Right ventricle myocardium superior (tissue), 1 donor: ENCODE measurements at regions not wholly inside any gene's neighbourhood (a gene's known extent, or its start where the extent isn't known, plus 50 kb on each side); places are given as distances from the start of the nearest gene placed in this dataset.

ENCODE experiments used
- ATAC-seq: fragments of 200-7000 bp; cut with Tn5 transposase; one replicate; pipeline ENCODE4 v1.9.1; 2020; ENCODE audit warnings: mild to moderate bottlenecking; ENCODE audit not compliant: poor library complexity
- DNase-seq: peaks from one replicate; pipeline ENCODE4 v3.0.0-alpha.2; 2020
- intact Hi-C: fragments of 100-400 bp; cut with DNase I; formaldehyde crosslinking; loops from one replicate; pipeline ENCODE4 v1.11.2; 2022
- donor health status: DM: no; HTN: yes; CAD: no; lungs with severe emphysema.

DNA sequence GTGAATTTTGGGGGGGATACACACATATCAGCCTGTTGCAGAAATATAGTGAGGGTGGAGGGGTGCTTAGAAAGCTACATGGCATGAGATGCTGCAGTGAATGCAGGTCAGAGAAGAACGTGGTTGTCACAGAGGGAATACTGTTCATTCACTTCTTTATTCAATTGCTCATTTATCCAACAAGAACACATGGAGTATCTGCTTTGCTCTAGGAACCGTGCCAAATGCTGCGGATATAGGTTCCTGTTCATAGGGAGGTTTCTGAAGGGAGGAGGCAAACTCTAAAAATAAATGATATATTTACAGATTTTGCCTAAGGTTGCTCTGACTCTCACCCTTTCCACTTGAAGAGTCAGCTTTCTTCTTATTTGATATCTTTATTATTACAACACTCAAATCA lies 444.3 kb upstream of the CLINT1 start:
- intact Hi-C loops = no loop called here
- no peak for ATAC-seq
- DNase-seq = no peak

DNA sequence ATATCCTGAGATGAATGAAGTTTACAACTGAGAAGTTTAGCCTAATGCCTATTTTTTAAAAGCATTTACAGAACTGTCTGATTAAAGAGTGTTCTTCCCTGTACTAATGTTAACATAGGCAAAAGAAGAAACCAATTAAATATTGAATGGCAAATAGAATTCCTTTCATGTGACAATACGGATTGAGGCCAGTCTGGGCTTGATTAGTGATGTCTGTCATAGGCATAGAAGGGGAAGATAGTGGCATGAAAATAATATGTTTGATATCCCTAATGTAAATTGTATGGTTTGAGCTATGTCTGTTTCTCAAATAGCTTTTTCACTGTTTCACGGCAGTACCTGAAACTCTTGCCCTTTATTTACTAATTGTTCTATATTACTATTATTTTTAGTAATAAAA lies 443.1 kb upstream of the CLINT1 start:
- intact Hi-C loops = no loop called here
- ATAC-seq (no peak), DNase-seq (no peak)

DNA sequence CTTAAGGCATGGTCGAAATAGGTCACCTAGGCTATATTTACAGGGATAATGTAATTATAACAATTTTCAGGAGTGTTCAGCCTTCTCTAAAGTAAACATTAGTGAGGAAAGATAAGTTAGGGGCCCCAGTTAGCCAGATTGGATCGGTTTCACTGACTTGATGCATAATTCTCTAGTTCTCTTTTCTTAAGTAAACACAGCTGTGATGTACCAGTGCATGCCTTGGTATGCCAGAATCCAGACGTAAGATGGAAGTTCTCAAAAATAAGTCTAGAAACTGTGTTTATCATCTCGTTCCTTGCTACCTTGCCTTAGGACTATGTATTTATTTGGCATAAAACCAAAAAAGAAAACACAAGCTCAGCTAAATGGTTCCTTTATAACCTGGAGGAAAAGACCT lies 442.2 kb upstream of the CLINT1 start:
- DNase-seq (no peak), ATAC-seq (no peak)
- intact Hi-C loops = no loop called here

DNA sequence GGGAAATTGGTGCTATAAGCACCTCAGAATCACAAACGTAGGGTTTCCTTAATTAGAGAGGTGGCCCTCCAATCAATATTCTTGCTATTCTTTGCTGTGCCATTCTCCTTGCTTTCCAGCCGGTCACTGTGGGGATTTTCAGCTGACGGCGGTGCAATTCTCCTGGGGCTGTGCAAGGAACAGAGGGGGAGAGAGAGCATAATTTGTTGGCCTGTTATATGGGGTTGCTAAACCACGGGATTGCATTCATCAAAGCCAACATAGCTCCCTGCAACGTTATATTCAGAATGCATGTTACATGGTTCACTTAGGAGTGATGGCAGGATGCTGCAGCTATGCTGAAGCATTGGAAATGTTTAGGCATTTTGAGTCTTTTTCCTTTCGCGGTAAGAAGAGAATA lies 441.3 kb upstream of the CLINT1 start:
- DNase-seq = no peak
- no peak for ATAC-seq
- intact Hi-C loops = no loop called here

DNA sequence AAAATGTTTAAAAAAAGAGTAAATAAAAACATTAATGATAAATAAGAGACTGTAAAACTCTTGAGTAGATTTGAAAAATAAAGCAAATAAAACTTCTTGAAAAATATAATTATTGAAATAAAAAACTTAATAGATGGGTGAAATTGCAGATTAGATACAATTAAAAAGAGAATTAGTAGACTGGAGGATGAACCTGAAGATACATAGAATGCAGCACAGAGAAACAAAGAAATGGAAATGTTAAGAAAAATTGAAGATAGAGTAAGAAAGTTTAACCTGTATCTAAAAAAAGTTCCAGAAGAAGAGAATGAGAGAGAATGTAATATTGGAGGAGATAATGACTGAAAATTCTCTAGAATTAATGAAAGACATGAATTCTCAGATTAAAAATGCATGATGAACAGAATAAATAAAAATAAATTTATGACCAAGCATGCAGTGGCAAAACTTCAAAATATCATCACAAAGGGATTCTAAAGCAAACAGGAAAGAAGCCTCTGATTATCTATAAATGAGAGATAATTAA lies 438.1 kb upstream of the CLINT1 start:
- intact Hi-C loops = no loop called here
- no peak for DNase-seq
- ATAC-seq = no peak

DNA sequence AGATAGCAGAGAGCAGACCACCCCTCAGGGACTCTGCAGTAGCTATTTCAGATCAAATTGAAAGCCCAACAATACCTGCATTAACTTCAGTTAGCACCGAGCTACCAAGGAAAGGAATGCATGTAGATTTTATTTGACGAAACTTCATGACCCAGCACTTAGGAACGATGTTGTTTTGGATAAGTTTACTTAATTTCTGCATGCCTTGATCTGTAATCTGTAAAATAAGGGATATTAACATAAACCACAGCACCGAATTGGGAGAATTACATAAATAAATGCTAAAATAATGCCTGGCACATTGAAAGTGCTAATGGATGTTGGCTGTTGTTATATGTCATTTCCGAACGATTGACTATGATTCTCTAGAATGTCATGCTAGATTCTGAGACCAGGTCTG lies 435.8 kb upstream of the CLINT1 start:
- no peak for ATAC-seq
- intact Hi-C loops = no loop called here
- no peak for DNase-seq

DNA sequence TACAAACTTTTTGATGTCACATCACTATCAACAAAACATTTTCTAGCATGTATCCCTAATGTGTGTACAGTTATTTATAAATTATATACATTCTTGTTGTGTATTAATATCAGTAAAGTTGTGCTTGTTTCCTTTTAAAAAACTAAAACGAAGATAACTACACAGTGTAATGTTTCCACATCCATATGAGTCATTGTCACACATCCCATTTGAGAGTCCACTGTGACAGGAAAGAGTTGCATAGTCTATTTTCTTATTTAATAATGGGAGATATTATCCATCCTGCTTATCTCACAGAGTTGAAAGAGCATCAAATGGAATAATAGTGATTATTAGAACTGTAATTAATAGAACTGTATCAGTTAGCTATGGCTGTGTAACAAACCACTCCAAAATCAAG lies 434.0 kb upstream of the CLINT1 start:
- ATAC-seq (no peak), DNase-seq (no peak)
- intact Hi-C loops = no loop called here

DNA sequence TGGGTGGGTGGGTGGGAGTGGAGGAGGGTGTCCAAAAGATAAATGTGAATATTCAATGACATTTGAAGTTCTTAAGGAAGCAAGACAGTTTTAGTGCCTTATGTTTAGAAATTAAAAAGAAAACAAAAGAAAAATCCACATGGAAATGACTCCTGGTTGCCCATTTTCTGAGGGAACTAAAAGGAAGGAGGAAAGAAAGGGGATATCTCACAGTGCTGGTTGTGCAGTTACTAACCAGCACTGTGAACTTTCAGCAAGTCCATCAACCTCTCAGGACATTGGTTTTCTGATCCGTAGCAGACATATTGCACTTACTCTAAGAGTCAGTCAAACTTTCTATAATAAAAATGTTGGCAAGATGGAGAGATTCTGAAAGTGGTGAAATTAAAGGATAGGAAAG lies 431.0 kb upstream of the CLINT1 start:
- no peak for DNase-seq
- intact Hi-C loops = no loop called here
- ATAC-seq = no peak

DNA sequence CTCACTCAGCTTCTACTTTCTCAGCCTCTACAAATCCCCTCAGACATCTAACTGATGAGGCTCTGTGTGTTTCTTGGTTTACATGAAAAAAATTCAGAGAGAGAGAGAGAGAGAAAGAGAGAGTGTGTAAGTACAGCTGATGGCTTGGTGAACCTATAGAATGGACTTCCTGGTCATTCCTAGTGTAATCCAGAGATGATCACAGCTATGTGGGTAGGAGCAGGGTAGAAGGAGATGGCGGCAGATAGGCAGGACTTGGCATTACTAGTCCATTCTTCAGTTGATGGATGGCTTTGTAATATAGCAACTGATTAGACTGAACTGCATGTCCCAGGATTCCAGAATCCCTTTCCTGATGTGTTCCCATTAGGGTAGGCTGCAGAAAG lies 429.3 kb upstream of the CLINT1 start:
- intact Hi-C loops = no loop called here
- DNase-seq (no peak), ATAC-seq (no peak)

DNA sequence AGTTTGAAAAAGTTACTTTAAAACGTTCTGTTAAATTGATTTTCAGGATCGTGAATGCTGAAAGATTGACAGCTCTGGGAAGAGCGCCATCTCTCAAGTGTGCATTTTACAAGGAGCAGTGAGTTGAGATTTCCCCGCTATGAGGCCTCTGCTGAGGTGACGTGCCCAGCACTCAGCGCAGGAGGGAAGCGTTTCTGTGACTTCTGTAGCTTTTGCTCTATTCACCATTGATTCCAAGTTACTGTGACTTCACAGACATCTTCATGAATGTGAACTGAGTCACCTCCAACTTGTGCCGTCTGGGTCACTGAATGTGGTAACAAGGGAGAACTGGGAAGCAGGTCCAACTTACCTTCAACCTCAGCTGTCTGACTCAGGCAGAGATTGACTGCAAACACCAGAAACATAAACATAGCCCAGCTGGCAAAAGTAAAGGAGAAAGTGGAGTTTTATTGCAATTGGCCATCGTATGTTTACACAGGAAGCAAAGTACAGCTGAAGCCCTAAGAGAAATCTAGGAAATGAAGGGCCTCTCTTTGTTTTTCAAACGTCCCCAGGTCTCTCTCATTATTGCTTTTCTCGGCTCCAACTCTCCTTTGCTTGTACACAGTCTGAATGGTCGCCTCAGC lies 428.8 kb upstream of the CLINT1 start:
- intact Hi-C loops = no loop called here
- ATAC-seq = no peak

DNA sequence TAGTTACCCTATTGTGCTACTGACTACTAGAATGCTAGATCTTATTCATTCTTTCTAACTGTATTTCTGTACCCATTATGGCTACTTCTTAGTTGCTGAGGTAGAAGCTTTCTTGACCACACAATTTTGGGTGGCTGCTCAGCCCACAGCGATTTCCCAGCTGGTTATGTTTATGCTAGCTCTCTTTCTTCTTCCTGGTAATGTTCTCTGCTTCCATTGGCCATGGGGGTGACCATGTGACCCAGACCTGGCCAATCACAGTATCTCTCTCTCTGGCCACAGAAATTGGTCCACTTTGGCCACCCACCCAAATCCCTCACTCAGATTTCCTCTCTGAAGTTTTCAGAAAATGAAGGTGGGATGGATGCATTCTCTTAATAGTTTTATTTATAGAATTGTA lies 427.9 kb upstream of the CLINT1 start:
- ATAC-seq (no peak), DNase-seq (no peak)
- intact Hi-C loops = no loop called here

More for the DNA sequence above, 428.8 kb upstream of the CLINT1 start:
- DNase-seq = no peak

DNA sequence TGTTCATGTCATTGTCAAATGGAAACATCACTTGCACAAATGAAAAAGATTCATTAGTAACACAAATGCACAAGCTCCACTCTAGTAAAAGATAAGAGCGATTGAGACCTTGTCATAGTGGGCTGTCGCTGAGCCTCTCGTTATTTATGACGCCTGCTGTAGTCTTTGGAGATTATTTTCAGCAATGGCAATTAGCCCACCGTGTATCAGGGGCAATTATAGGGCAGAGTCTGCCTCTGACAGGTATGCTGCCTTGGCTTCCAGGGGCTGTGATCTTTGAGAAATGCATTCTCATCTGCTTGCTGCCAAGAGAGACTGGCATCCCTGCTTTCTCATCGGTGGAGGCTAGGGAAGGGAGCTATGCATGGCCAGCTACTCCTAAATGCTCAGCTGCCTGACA lies 426.8 kb upstream of the CLINT1 start:
- intact Hi-C loops = no loop called here

DNA sequence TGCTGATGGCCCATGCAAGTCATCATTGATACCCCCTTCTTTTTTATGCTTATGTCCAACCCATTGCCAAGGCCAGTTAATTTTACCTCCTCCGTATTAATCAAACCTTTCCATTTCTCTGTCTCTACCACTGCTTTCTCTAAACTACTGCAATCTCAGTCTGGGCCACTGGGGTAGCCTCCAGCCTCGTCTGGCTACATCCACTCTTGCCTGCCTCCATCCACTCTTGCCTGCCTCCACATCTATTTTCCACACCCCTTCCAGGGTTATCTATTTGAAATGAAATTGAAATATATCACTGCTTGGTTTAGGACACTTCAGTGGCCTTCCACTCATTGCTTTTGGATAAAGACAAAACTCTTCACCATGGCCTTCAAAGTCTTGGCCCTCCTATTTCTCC lies 425.3 kb upstream of the CLINT1 start:
- DNase-seq (no peak), ATAC-seq (no peak)
- intact Hi-C loops = no loop called here

More for the DNA sequence above, 426.8 kb upstream of the CLINT1 start:
- ATAC-seq = no peak
- no peak for DNase-seq

DNA sequence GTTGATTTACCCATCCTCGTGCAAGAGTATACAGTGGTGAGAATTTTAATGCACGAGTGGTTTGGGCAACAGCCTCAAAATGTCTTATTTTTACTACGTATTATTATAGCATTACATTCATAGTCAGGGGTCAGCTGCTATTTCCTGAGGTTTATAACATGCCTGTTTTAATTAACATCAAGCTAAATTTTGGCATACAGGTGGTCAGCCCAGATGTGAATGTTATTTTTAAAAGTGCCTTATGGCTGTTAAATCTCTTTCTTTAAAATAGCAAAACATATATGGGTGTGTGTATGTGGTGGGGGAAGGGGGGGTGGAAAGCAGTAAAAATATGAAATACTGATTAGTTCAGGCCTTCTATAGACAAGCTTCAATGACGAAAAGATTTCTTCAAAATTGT lies 424.5 kb upstream of the CLINT1 start:
- ATAC-seq (no peak), DNase-seq (no peak)
- intact Hi-C loops = no loop called here

DNA sequence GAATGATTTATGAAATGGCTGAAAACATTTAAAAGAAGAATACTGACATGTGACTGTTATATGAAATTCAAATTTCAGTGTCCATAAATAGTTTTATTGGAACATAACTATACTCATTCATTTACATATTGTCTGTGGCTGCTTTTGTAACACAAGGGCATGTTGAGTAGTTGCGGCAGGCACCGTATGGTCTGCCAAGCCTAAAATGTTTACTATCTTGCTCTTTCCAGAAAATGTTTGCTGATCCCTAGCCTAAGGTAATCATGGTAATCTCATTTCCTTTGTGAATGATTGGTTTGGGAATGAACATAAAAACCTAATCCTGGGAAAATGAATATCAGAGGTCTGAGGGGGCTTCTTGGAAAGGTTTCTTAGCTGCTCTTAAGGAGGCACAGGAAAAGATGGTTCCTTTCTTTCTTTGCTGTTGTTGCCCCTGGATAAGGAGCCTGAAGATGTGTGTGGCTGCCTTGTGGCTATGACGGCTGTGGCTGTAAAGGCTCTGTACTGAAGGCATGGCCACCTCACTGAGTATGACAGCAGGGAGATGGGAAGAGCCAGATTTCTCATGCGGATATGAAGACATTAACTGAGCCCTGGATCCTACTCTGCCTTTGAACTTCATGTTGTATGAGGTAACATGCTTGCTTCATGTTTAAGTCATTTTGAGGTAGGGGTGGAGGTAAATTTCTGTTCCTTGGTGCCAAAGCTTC lies 419.4 kb upstream of the CLINT1 start:
- DNase-seq (no peak), ATAC-seq (no peak)
- intact Hi-C loops = no loop called here

DNA sequence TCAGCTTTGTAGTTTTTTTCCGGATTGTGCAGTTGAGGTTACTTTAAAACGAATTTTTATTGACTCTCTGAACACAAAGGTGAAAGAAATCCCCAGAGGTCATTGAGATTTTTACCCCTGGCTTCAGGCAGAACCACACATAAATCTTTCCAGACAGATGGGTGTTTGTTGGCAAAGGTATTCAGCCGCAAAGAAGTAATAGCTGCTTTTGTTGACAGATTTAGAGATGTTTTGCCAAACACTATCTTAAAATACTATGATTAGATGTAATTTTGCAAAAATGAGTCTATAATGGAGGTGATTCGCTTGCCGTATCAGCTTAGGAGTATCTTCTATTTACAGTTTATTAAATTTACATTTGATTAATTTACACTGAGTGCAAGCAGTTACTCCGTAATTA lies 418.3 kb upstream of the CLINT1 start:
- intact Hi-C loops = no loop called here
- ATAC-seq (no peak), DNase-seq (no peak)

DNA sequence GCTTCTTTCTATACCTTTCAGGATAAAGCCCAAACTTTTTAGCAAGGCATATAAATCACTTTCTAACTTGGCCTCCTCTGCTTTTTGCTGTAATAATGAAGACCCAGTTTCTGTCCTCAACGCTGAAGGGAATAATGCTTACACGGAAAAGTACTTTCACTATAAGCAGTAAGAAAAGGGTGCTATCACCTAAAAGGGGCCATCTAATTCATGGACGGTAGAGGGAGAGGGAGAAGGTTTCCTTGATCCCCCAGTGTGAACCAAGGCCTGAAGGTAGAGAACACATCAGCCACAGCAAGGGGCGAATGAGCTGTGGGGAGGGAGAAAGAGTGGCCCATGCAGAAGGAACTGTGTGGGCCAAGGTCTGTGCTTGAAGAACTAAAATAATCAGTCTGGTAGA lies 417.7 kb upstream of the CLINT1 start:
- intact Hi-C loops = no loop called here
- ATAC-seq = no peak

DNA sequence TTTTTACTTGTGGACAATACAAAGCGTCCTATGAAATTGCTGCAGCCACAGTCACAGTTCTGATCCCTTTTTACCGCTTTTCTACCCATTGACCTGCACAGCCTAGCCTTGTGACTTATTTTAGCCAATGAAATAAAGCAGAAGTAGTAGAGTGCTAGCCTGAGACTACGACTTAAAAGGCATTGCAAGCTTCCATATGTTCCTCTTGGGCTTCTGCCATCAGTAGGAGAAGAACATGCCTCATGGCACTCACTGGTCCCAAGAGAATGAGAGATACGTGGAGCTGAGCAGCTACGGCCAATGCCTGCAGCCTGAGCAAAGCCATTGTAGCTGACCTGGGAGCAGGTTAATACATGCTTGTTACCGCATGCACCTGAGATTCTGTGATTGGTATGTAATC lies 416.6 kb upstream of the CLINT1 start:
- ATAC-seq = no peak
- intact Hi-C loops = no loop called here
- DNase-seq = no peak

More for the DNA sequence above, 417.7 kb upstream of the CLINT1 start:
- DNase-seq = no peak

DNA sequence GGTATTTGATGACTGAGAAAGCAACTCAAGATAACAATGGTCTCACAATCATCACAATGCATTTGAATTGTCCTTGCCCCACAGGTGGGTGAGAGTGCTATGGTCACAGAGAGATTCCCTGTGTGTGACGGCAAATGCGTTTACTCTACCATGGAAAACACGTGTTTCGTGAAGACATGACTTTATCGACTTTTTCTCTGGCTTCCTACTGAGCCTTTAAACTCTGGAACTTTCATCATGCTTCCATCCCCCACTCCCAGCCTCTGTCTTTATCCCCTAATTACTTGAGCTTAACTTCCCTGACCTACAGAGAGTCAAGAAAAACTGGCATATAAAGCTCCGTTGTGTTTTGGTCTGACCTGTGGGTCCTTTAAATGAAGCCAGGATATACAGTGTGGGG lies 414.1 kb upstream of the CLINT1 start:
- intact Hi-C loops = no loop called here
- no peak for DNase-seq
- ATAC-seq = no peak

DNA sequence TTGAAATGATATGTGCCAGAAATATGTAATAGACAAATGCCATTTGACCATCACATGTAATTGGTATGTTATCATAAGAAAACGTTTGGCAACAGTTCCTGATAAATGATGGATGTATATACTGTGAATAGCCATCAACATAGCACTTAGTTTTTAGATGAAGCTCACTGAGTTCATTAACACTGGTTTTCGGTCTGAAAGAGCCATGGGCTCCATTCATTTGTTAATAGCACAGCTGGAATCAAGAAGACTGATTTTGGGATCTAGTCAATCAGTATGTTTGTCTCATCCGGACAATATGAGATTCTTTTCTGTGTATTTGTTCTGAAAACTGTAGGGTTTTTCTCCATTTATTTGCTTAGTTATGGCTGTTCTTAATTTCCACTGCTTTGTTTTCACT lies 413.5 kb upstream of the CLINT1 start:
- intact Hi-C loops = no loop called here
- ATAC-seq (no peak), DNase-seq (no peak)
